B cell (primary cell): ENCODE measurements at regions not wholly inside any gene's neighbourhood (a gene's known extent, or its start where the extent isn't known, plus 50 kb on each side); places are given as distances from the start of the nearest gene placed in this dataset.

Source experiments
- ATAC-seq: fragments of 200-7000 bp; cut with Tn5 transposase; one replicate; pipeline ENCODE4 v1.10.0; 2021; ENCODE audit warnings: low read depth, mild to moderate bottlenecking, moderate number of reproducible peaks, moderate library complexity
- CTCF ChIA-PET: fragments of 350-600 bp; sonication (Branson Sonifier 250); formaldehyde crosslinking; loops from one replicate; lab custom pipeline; 2021; ENCODE audit warnings: antibody characterized with exemption, inconsistent platforms; lab: Charles Lee
- POLR2A ChIA-PET: fragments of 350-600 bp; sonication (Branson Sonifier 250); formaldehyde crosslinking; loops from one replicate; lab custom pipeline; 2021; ENCODE audit warnings: antibody characterized with exemption; lab: Charles Lee
- DNase-seq: peaks from one replicate; pipeline ENCODE4 v3.0.0; 2013
- H2AFZ ChIP-seq: 2 replicates; pipeline ENCODE4 v1.6.1; 2012; ENCODE audit warnings: mild to moderate bottlenecking, low read depth, low read length; ENCODE audit not compliant: insufficient read depth, poor library complexity, severe bottlenecking
- H3K27ac ChIP-seq, 2 donors: 1 replicate in 1 of 2; 2 replicates in 1 of 2; pipeline ENCODE4 v1.5.1; 2012 to 2013; ENCODE audit warnings: low read length in 2 of 2, mild to moderate bottlenecking in 2 of 2, moderate library complexity in 1 of 2
- H3K27me3 ChIP-seq, 4 experiments: fragments of 200-600 bp in 1 of 4; sonication (generic) in 1 of 4; replicated peaks in 1 of 4; 1 replicate in 2 of 4; 2 replicates in 2 of 4; pipeline versions ENCODE4 v1.6.1 to v1.7.0; 2013 to 2016; ENCODE audit warnings: low read length in 3 of 4, mild to moderate bottlenecking in 2 of 4, mixed read lengths in 1 of 4, moderate library complexity in 1 of 4; ENCODE audit not compliant: insufficient read depth in 4 of 4, control insufficient read depth in 3 of 4; ENCODE audit errors: control extremely low read depth in 1 of 4
- H3K36me3 ChIP-seq, 2 experiments: replicated peaks in 1 of 2; 1 replicate in 1 of 2; 2 replicates in 1 of 2; pipeline versions ENCODE4 v1.6.1 to v1.7.1; 2013; ENCODE audit warnings: low read length in 1 of 2; ENCODE audit not compliant: insufficient read depth in 2 of 2, control insufficient read depth in 1 of 2; ENCODE audit errors: control extremely low read depth in 1 of 2, extremely low read depth in 1 of 2
- H3K4me1 ChIP-seq, 2 donors: fragments of 200-600 bp in 1 of 2; sonication (generic) in 1 of 2; 1 replicate in 1 of 2; 2 replicates in 1 of 2; pipeline versions ENCODE4 v1.5.1 to v1.6.1; 2013 to 2017; ENCODE audit warnings: low read length in 2 of 2; ENCODE audit not compliant: control insufficient read depth in 2 of 2, insufficient read depth in 2 of 2
- H3K4me2 ChIP-seq: replicated peaks from 2 replicates; pipeline ENCODE3; 2012; ENCODE audit warnings: mild to moderate bottlenecking, low read depth, low read length; ENCODE audit not compliant: poor library complexity, severe bottlenecking
- H3K4me3 ChIP-seq, 5 experiments: fragments of 200-600 bp in 1 of 5; sonication (generic) in 1 of 5; 1 replicate in 3 of 5; 2 replicates in 2 of 5; pipeline versions ENCODE4 v1.5.1 to v1.7.0; 2011 to 2016; ENCODE audit warnings: low read length in 4 of 5, mild to moderate bottlenecking in 4 of 5, low read depth in 2 of 5, control low read depth in 1 of 5, moderate library complexity in 1 of 5; ENCODE audit not compliant: insufficient read depth in 1 of 5; ENCODE audit errors: control extremely low read depth in 1 of 5, extremely low read depth in 1 of 5
- H3K79me2 ChIP-seq: fragments of 200-600 bp; sonication (generic); one replicate; pipeline ENCODE4 v1.6.0; 2016; ENCODE audit warnings: low read length; ENCODE audit not compliant: control insufficient read depth, insufficient read depth
- H3K9ac ChIP-seq: fragments of 200-600 bp; sonication (generic); 2 replicates; pipeline ENCODE4 v1.6.1; 2017; ENCODE audit warnings: mild to moderate bottlenecking, low read length, moderate library complexity
- H3K9me3 ChIP-seq, 3 donors: one replicate each; pipeline versions ENCODE4 v1.6.1 to v1.7.1; 2013; ENCODE audit warnings: low read length in 2 of 3; ENCODE audit not compliant: control insufficient read depth in 2 of 3, insufficient read depth in 1 of 3; ENCODE audit errors: control extremely low read depth in 1 of 3
- H4K20me1 ChIP-seq: 2 replicates; pipeline ENCODE4 v1.6.0; 2012; ENCODE audit warnings: mild to moderate bottlenecking, low read length; ENCODE audit not compliant: insufficient read depth, control insufficient read depth, poor library complexity, severe bottlenecking
- H3K27ac Mint-ChIP-seq: one replicate; pipeline ENCODE4 v1.8.0; 2021; ENCODE audit warnings: mixed read lengths
- H3K27me3 Mint-ChIP-seq: one replicate; pipeline ENCODE4 v1.8.0; 2021; ENCODE audit warnings: mixed read lengths
- H3K4me1 Mint-ChIP-seq: one replicate; pipeline ENCODE4 v1.8.0; 2021; ENCODE audit warnings: mixed read lengths
- H3K4me3 Mint-ChIP-seq: one replicate; pipeline ENCODE4 v1.8.0; 2021; ENCODE audit warnings: mixed read lengths
- H3K9me3 Mint-ChIP-seq: one replicate; pipeline ENCODE4 v1.8.0; 2022; ENCODE audit warnings: mixed read lengths; ENCODE audit not compliant: insufficient read depth
- EZH2 ChIP-seq: IDR thresholded peaks from 2 replicates; pipeline ENCODE4 v1.6.1; 2012; ENCODE audit warnings: borderline replicate concordance, low read depth, mild to moderate bottlenecking, moderate library complexity, low read length; ENCODE audit not compliant: insufficient read depth, poor library complexity, severe bottlenecking
- WGBS: methylation state at CpG from one replicate; pipeline ENCODE4 v1.1.5; 2013; ENCODE audit warnings: missing lambda C conversion rate; ENCODE audit not compliant: insufficient coverage; 5-methylcytosine and 5-hydroxymethylcytosine counted together
- intact Hi-C: fragments of 100-400 bp; cut with micrococcal nuclease; formaldehyde crosslinking; loops from one replicate; pipeline ENCODE4 v1.10.0; 2022
- TF ChIP-seq, protein P1 (sequence below): fragments of 200-600 bp; IDR thresholded peaks from one replicate; pipeline ENCODE4 v1.8.0; 2022; ENCODE audit warnings: antibody characterized with exemption, mild to moderate bottlenecking

DNA sequence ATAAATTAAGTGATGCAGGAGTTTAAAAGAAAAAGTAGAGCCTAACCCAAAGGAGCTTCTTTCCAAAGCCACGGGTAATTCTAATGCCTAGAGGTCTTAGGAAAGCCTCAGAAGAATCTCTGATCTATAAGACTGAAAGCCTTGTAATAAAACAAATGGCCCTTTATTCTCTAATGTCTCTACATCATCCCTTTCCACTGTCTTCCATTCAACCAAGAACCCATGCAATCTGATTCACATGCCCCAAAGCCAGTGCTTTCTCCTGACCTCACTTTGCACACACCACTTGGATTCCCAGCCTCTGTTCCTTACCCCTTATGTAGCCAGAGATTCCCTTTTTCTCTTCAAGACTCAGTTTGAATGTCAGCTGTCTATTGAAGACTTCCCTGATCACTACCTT lies 252.9 kb upstream of the NRSN1 start:
- Histone ChIP-seq H3K27me3 (no peaks in the 10 kb centered on the region), H3K9me3 (no peaks in the 10 kb centered on the region), H3K4me3 (no peak overlapping the region), H4K20me1 (no peaks in the 10 kb centered on the region), H3K36me3 (no peaks in the 10 kb centered on the region), H3K4me2 (no peak overlapping the region), H2AFZ (no peak overlapping the region), H3K27ac (no peak overlapping the region), H3K9ac (no peak overlapping the region), H3K79me2 (no peaks in the 10 kb centered on the region), H3K4me1 (no peaks in the 10 kb centered on the region)
- TF ChIP-seq, protein P1, sequence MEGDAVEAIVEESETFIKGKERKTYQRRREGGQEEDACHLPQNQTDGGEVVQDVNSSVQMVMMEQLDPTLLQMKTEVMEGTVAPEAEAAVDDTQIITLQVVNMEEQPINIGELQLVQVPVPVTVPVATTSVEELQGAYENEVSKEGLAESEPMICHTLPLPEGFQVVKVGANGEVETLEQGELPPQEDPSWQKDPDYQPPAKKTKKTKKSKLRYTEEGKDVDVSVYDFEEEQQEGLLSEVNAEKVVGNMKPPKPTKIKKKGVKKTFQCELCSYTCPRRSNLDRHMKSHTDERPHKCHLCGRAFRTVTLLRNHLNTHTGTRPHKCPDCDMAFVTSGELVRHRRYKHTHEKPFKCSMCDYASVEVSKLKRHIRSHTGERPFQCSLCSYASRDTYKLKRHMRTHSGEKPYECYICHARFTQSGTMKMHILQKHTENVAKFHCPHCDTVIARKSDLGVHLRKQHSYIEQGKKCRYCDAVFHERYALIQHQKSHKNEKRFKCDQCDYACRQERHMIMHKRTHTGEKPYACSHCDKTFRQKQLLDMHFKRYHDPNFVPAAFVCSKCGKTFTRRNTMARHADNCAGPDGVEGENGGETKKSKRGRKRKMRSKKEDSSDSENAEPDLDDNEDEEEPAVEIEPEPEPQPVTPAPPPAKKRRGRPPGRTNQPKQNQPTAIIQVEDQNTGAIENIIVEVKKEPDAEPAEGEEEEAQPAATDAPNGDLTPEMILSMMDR: no peak
- TF ChIP-seq EZH2: no peak
- Mint-ChIP-seq H3K9me3 (no peaks in the 10 kb centered on the region), H3K4me3 (no peak overlapping the region), H3K27me3 (no peaks in the 10 kb centered on the region), H3K4me1 (no peaks in the 10 kb centered on the region), H3K27ac (no peak overlapping the region)
- 100% methylated on average over 1 of the region's 1 CpG for WGBS
- DNase-seq: no peak
- ChIA-PET POLR2A (no interaction called here), CTCF (no interaction called here)
- intact Hi-C loops: no loop called here
- ATAC-seq: no peak

DNA sequence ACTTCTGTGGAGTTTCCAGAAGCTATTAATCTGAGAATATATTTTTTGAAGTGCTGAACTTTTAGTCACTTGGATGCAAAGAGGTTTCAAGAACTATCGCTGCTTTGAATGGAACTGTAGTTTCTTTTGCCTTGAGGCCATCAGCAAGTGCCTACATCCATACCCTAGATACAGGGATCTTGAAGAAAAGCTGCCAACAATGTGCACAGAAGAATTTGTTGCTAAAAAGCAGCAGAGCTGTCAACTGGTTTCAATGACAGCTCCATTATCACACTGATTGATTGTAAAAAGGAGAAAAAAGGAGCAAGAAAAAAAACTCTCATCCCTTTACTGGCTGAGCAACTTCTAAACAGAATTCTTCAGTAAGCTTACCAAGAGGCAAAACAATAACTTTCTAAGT lies 251.0 kb upstream of the NRSN1 start:
- intact Hi-C loops: no loop called here
- CTCF ChIA-PET: no interaction called here
- POLR2A ChIA-PET: no interaction called here
- no peak overlapping the region for H3K4me3 ChIP-seq
- no peaks in the 10 kb centered on the region for H3K27me3 ChIP-seq
- Mint-ChIP-seq H3K4me3 (no peak overlapping the region), H3K9me3 (no peaks in the 10 kb centered on the region), H3K4me1 (no peaks in the 10 kb centered on the region), H3K27me3 (no peaks in the 10 kb centered on the region), H3K27ac (no peak overlapping the region)
- no peak overlapping the region for H3K9ac ChIP-seq
- ATAC-seq: no peak
- TF ChIP-seq EZH2: no peak
- TF ChIP-seq, protein P1: no peak
- H3K9me3 ChIP-seq: no peaks in the 10 kb centered on the region
- no peak overlapping the region for H3K4me2 ChIP-seq
- no peaks in the 10 kb centered on the region for H4K20me1 ChIP-seq
- no CpG with 5 or more reads among the region's 1 CpG for WGBS
- no peak for DNase-seq
- H3K4me1 ChIP-seq: no peaks in the 10 kb centered on the region
- no peaks in the 10 kb centered on the region for H3K79me2 ChIP-seq
- no peak overlapping the region for H3K27ac ChIP-seq
- no peak overlapping the region for H2AFZ ChIP-seq
- H3K36me3 ChIP-seq: no peaks in the 10 kb centered on the region
